HCEC 1CT (cell line): ENCODE measurements at regions not wholly inside any gene's neighbourhood (a gene's known extent, or its start where the extent isn't known, plus 50 kb on each side); places are given as distances from the start of the nearest gene placed in this dataset.
"Not testable (repeated sequence)": the region's sequence is repeated elsewhere in the genome, so short reads cannot be mapped to it uniquely, and the experiment has no call there.

Source experiments
- DNase-seq: peaks from one replicate; pipeline ENCODE4 v3.0.0-alpha.2; 2017

DNA sequence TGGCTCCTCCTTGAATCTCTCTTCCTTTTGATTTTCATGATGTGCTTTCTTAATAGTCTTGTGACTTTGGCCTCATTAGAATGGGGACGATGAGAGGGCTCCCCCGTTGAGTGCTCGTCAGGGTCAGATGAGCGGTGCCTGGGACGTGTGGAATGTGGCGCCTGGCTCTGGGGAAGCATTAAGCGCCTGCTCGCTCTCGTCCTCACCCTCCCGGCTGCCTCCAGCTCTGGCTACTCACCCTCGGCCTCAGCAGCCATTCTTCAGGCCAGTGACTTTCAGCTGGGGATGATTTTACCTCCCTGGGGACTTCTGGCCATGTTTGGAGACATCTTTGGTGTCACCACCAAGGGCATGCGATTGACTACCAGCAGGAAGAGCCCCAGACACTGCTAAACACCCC is 69.7 kb downstream of the RPS6KA4 start:
- no peak for DNase-seq

DNA sequence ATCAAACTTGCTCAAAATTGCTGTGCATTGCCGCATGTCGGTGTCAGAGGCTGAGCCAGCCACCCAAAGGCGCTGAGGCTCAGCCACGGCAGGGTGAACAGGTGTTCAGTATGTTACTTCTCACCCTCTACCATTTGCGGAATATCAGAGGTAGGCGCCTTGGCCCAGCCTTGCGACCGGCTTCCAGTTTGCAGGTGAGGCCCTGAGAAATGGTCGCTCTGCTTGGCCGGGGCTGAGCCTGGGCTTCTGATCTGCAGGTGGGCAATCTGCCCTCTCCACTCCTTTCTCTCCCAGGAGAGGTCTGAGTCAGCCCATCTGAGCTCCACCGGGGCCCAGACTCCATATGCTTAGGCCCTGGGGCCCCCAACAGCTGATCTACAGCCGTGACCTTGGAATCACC is 71.0 kb downstream of the RPS6KA4 start:
- no peak for DNase-seq

DNA sequence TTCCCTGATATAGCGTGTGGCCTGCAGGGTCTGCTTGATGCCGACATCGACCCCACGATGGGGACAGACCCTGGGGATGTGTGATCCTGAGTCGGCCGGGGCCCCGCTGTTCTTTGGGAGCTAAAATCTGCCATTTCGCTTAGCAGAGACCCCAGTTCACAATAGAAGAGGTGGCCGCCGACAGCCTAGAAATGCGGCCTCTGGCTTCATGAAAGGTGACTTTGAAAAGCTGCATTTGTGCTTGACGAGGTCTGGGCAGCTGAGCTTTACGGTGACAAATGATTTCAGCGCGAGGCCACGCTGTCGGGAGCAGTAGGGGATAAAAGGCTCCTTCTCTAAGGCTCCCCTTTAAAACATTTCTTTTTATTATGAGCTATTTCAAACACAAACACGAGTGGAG is 71.7 kb downstream of the RPS6KA4 start:
- DNase-seq, result no peak

DNA sequence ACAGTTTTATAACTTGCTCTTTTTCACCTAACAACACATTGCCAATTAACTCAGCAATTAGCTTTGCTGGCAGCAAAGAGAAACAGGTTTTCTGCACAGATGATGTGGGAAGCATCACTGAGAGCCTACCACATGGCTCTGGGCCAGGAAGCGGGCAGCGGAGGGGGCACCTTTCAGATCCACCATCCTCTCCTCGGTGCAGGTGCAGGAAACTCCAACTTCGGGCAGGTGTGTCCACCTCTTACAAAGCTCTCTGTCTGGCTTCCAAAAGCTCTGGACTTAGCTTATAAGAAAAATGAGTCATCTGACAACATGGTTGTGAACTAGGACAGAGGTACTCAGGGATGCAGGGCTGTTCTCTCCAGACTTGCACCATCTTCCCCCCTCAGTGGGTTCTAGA is 77.0 kb downstream of the RPS6KA4 start:
- DNase-seq, result no peak

DNA sequence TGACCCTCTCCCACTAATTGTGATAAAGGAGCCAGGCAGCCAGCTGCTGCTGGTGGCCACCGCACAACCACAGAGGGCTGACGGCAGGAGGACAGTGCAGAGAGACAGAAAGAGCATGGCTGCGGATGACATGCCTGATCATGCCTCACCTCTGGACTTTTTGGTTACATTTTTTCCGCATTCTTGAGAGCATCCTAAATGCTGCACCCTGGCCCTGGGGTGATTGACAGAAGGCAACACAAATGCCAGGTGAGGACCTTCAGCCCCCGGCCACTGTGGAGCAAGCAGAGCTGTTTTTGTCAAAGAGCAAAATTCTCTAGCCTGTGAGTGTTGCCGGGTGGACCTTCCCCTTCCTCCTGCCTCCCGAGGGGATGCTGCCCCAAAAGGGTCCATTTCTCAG is 78.5 kb downstream of the RPS6KA4 start:
- no peak for DNase-seq

DNA sequence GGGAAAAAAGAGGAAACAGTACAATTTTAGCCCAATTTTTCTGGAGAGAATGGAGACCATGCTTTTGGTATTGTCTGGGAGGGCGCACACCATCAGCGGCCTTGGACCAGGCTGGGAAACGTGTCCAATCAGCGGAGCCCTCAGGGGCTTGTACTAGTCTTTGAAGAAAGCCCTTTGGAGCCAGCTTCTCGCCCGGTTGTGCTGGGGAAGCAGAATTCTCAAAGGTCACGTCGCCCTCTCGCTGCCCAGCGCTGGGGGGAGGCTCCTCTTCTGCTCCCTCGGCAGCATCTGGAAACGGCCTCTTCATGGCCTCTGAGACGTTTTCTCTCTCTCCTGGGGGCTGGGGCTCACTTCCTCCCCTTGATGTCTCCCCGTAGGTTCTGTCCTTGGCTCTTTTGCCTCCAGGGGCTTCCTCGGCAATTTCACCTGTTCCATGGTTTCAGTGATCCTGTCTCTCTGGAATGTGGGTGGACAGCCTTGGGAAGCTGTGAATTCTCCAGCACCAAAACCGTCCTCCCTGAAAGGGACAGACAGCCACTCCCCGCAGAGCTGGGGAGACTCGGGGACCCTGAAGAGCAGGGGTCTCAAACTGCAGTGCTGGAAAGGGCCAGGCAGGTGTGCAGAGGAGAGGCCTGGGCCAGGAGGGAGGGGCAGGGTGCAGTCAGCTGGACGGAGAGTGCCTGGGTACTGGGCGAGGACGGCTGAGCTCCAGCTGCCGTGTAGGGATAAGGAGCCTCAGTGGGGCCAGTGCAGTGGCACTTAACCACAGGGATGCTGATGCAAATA is 80.2 kb downstream of the RPS6KA4 start:
- DNase-seq, result no peak

DNA sequence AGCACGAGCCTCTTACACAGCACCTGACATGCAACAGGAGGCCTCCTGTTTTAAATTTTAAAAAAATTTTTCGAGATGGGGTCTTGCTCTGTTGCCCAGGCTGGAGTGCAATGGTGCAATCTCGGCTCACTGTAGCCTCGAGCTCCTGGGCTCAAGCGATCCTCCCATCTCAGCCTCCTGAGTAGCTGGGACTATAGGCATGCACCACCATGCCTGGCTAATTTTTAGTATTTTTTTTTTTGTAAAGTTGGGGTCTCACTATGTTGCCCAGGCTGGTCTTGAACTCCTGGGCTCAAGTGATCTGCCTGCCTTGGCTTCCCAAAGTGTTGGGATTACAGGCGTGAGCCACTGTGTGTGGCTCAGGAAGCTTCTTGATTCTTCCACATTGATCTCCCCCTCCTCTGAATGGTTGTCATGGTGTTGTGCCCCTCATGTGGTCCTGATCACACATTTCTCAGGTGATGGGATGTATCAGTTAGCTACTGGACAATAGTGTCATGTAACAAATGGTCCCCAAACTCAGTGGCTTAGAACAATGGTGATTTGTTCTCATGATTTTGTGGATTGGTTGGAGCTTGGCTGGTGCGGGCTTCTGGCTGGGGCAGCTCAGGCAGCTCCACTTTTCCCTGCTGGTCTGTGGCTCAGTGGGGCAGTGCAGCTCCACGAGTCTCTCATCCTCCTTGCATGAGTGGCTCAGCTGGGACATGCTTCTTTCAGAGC is 81.0 kb downstream of the RPS6KA4 start:
- DNase-seq, result not testable (repeated sequence)

DNA sequence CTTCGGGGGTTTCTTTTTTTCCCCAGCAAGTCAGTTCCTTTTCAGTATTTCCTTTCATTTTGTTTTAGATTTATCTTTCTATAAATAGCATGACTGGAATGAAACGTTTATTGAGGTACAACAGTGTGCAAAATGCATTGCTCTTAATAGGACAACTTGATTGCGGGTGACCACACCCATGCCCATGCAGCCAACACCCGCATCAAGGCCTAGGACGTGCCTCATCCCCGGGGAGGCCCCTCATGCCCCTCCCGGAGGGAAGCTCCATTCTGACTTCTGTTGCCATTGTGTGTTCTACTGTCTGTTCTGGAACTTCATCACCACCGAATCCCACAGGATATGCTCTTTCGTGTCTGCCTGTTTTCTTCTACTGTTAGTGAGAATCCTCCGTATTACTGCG is 82.2 kb downstream of the RPS6KA4 start:
- DNase-seq, result no peak

DNA sequence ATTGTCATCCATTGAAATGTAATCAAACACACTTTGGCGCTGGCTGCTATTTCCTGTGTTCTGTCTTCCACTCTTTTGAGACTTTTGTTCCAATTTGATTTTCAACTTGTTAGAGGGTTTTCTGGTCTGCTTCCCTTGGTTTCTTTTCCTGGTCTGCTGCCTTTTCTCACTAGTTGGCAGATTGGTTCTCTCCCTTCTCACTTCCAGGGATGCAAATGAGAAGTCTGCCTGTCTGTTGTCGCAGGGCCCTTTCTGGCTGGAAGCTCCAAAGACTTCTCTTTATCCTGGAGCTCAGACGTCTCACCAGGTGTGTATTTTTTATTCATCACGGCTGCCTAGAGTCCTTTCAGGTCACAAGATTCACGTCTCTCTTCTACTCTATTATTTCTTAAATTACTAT is 84.0 kb downstream of the RPS6KA4 start:
- DNase-seq, result no peak

DNA sequence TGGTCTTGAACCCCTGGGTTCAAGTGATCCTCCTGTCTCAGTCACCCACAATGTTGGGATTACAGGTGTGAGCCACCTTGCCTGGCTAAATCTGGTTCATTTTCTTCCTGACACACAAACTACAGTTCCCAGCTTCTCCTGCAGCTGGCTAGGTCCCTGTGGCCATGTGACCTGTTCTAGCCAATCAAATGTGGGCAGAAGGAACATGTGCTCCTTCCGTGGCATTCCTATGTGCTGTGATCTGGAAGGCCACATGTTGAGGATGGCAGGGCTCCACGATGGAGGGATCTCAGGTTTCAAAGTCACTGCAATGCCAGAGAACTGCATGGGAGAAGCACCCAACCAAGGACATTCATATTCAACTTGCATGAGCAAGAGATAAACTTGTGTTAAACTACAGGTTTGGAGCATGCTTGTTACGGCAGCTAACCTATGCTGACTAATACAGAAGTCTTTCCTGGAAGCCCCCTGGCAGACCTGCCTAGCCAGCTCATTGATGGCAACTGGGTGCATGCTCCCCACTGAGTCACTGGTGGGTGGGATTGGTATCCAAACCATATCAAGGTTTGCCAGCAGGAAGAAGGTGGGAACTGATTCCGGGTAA is 86.0 kb downstream of the RPS6KA4 start:
- peak; percentile 5 for DNase-seq

DNA sequence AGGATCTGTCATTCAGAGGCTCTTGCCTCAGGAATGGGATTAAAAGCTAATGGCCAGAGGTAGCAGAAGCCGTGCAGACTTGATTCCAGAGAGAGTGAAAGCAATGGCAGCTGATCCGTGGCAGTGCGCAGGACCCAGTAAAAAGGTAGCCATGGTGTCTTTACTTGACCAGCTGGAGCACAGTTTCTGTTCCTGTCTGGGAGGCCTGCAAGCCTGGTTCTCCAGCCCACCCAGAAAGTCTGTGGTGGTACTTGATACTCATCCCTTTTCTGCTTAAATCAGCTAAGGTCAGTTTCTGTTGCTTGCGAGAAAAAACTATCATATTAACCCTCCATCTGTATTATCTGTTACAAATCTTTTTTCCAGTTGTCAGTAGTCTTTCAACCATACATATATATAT is 86.7 kb downstream of the RPS6KA4 start:
- DNase-seq, result no peak

DNA sequence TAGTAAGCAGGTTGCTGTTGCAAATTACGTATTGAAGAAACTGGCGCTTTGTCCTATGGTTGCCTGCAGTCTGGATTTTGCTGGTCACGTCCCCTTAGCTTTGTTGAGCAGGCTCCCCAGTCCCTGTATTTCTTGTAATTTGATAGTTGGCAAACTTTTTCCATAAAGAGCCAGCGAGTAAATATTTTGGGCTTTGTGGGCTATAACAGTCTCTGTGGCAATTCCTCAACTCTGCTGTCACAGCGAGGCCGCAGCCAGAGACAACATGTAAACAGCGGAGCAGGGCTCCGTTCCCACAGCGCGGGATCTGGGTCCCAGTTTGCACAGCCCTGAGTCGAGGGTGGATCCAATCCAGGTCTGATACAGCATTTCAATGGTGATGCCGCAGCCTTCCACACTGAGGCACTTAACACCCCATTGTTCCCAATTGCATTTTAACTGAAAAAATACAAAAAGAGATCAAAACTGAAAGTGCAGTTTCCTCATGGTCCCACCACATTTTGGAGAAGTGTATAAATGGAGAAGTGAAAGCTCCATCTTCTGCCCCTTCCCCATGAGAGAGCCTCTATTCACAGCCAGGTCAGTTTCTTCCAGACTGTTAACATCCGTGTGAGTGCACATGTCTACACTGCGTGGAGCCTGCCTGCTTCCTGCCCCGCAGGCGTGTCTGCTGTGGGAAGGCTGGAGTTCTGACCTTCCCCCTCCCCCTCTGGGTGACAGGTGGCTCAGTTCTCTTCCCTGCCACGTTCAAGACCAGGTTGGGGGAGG is 89.1 kb downstream of the RPS6KA4 start:
- peak; percentile 1 for DNase-seq

DNA sequence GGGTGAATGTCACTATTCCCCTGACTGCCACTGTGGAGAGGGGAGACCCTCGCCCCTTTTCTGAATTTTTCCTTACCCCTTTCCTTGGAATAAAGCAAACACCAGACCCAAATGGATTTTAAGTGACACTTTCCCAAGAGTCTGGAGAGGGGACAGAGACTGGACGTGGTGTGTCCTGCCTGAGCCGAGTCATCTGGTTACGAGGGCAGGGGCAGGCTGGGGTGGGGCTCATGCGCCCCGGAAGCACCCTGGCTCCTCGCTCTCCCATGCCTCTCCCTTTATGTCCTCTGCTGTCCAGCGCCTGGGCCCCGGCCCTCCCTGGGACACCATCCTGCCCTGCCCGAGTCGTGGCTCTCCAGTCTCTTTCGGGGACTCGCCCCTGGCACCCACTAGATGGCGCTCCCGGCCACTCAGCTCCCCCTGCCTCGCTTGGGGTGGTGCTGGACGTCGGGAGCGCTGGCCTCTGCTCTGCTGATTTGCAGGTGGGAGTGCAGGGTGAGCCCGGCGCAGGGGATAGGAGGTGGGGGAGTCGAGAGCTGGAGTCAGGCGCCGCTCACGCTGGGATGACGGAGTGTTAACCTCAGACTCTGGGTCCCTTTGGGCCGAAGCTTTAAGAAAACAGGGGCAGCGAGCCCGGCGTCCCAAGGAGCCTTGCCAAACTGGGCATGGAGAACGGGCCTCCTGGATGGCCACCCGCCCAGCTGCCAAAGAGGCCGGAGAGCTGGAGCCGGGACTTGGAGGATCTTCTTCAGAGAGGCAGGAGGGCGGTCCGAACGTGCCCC is 89.8 kb downstream of the RPS6KA4 start:
- peak; percentile 64 for DNase-seq

DNA sequence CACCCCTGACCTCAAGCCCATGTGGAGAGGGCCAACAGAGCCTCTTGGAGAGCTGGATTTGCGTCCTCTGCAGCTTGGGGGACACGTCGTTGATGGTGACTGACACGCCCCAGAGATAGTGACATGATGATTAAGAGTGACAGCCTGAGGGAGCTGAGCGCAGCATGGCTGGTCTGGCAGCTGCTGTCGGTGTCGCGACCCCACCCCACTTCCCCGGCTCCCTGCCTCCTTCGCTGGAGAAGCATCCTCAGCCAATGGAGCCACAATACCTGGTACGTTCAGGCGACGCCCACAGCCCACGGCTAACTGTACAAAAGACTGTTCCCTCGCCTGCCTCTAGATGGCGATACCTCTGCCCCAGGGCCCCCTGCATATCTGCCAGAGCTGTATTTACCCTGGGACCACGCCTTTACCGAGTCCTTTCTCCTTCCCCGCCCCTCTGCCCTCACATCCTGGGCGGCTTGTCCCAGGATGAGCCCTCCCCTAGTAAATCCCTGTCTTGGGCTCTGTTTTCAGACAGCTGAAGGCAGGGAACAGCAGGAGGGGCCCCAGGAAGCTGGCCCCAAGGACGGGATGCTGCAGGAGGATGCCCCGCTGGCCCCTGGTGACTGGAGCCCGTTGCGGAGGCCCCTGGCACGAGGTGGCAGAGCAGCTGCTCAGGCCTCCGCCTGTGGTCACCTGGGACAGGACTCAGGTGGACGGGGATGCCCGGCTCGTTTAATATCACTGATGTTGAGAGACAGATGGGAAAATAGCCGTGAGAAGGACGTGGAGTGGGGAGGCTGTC is 90.6 kb downstream of the RPS6KA4 start:
- DNase-seq, result peak; percentile 38

DNA sequence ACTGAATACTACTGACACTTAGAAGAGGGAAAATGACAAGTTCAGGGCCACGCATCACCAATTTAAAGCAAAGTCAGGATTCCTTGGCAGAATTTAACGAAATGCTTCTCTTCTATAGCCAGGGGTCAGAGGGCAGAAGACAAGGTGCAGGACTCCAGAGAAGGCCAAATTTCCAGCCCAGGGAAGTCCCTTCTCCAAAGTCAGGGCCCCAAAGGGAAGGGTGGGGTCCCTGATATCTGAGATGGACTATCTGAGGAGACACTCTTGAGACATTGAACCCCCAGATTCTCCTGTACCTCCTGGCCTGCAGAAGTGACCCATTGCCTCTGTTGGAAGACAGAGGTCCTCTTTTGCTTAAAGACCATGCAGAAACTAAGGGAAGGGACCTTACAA is 91.2 kb downstream of the RPS6KA4 start:
- DNase-seq, result no peak

DNA sequence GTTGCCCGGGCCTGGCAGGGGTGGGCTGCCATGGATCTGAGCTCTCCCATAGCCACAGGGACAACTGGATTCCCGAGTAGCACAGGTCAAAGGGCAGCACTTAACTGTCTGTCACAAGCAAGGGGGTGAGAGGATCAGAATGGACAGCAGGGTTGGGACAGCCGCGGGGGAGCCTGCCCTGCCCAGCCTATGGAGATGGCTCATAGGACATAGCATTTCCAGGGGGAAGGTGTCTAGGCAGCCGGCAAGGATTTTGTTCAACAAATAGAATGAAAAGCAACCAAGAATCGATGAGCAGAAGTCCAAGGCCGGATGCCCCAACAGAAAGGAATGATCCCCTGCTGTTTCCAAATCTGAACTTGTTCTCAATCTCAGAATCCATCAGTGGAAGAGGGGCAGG is 92.9 kb downstream of the RPS6KA4 start:
- no peak for DNase-seq

DNA sequence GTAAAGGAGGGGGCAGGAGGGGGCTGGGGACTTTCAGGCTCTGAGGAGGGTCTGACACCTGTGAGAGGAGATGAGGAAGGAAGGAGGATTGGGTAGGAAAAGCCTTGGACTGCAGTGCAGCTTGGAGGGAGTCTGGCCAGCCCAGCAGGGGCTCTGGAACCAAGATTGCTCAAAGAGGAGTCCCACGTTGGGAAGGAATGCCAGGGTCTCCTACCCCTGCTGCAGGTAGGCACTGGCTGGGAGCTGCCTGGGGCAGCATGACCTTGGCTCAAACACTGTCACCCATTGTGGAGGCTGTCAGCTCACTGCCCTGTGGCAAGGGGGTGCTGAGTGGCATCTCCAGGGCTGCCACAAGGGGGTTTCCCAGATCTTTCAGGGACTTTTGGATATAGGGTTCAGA is 94.5 kb downstream of the RPS6KA4 start:
- DNase-seq, result no peak

DNA sequence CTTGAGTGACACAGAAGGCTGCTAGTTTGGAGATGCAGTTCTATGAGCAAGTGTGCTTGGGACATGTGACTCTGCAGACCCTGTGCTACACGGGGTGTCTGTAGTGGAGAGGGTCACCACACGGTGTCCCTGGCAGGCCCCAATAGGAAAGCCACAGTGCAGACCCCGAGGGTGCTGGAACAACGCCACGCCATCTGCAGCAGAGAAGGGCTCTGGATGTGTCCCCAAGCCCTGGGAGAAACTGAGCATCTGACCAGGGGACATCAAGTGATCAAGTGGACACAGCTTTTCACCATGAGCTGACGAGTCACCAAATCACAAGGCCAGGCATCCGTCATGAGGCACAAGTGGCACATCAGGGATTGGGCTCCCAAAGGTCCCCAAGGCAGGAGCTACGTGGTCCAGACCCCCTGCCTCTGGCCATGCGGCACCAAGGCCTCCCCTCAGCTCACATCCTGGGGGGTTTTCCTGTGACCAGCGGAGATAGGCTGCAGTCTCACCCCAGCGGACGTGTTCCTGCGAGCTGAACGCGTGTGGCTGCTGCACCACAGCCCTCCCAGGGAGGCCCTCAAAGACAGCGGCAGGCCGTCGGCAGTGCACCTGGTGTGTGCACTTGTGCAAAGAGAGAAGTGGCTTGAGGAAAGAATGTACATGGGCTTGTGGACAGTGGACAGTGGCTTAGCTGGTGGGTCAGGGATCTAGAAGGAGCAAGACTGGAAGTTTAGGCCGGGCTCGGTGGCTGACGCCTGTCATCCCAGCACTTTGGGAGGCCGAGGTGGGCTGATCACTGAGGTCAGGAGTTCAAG is 96.7 kb downstream of the RPS6KA4 start:
- no peak for DNase-seq

DNA sequence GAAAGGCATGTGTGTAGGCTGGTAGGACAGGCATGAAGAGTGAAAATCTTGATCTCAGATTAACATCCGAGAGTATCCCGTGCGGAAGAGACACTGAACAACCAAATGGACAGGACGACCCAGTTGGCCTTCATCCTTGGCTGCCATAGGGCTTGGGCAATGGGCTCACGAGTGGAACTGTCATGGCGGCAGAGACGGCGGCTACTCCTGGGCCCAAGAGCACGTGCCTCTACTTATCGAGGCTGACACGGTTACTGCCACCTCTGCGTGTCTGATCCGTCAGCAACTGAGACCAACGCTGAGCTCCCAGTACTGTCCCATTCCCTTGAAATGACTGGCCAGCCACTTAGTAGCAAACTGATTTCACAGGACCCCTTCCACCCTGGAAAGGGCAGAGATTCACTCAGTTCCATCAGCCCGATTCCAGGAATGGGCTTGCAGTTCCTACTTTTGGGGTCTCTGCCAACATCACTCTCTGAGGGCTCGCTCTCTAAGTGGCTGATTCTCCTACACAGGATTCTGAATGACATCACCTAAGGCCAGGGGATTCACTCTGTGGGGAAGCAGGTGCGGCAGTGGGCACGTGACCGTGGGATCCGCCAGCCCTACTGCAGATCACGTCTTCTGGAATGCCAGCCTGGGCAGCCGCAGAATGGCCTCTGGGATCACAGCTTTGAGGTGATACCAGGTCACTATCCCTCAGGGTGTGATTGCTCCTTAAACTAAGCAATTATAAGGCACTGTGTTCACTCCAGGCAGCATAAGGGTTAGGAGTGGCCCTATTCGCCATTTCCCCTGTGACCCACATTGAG is 97.8 kb downstream of the RPS6KA4 start:
- no peak for DNase-seq

DNA sequence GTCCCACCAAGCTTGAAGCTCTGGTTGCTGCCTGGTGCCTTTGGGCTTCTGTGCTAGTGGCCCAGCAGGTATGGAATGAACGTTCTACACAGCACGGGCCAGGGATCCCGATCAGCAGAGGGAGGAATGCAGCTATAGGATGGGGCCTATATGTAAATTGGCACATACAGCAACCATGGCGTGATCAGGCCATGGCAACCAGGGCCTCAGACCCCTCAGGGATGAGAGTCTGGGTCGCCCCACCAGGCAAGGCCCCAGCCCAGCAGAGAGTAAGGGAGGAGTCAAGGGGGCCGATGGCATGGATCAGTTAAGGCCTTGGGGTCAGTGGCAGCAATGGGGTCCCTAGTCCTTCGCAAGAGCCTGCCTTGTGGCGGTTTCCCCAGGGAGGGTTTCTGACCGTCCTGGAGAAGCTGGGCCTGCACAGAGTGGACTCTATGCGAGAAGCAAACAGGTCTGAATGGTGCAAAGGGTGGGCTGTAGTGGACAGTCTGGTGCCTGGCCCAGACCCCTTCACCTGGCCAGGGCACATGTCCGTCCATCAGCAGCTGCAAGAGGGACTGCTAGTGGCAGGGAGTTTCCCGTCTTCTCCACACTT is 98.2 kb upstream of the SLC22A11 start:
- DNase-seq, result no peak
